ENCODE measurements at regions not wholly inside any gene's neighbourhood (a gene's known extent, or its start where the extent isn't known, plus 50 kb on each side); places are given as distances from the start of the nearest gene placed in this dataset.

- TF ChIP-seq CTCF (conservative IDR thresholded peaks at IDR 0.05; ENCODE audit: low read length) (no peak), EZH2phosphoT487 (IDR thresholded peaks at IDR 0.05; ENCODE audit: borderline replicate concordance) (no peak)
Measured at GRCh38 chr15:99443056-99443756, 122.6 kb upstream of the MEF2A start.
